ENCODE measurements at regions not wholly inside any gene's neighbourhood (a gene's known extent, or its start where the extent isn't known, plus 50 kb on each side); places are given as distances from the start of the nearest gene placed in this dataset.

- DNase-seq (ENCODE audit: low read depth, low spot score) = no peak
These were observed 82.1 kb downstream of the PDGFA start for GRCh38 chr7:437329-438251.

GRCh38 chr7:438361-438760, 81.3 kb downstream of the PDGFA start:
- DNase-seq (ENCODE audit: low read depth, low spot score) = no peak

- no peak for DNase-seq (ENCODE audit: low read depth, low spot score)
These were observed 80.7 kb downstream of the PDGFA start for GRCh38 chr7:438916-439315.

- no peak for DNase-seq (ENCODE audit: low read depth, low spot score)
These were observed 79.4 kb downstream of the PDGFA start for GRCh38 chr7:440059-440749.

- DNase-seq (ENCODE audit: low read depth, low spot score) = no peak
These were observed 77.8 kb downstream of the PDGFA start for GRCh38 chr7:441684-442421.

GRCh38 chr7:442457-442856, 77.2 kb downstream of the PDGFA start:
- DNase-seq (ENCODE audit: low read depth, low spot score) = no peak

- DNase-seq (ENCODE audit: low read depth, low spot score) = no peak
These were observed 76.3 kb downstream of the PDGFA start for GRCh38 chr7:443279-443833.

- no peak for DNase-seq (ENCODE audit: low read depth, low spot score)
These were observed 75.0 kb downstream of the PDGFA start for GRCh38 chr7:444606-445005.

GRCh38 chr7:445020-445419, 74.6 kb downstream of the PDGFA start:
- no peak for DNase-seq (ENCODE audit: low read depth, low spot score)

- DNase-seq (ENCODE audit: low read depth, low spot score) = no peak
These were observed 73.9 kb downstream of the PDGFA start for GRCh38 chr7:445563-446288.

- DNase-seq (ENCODE audit: low read depth, low spot score) = no peak
These were observed 73.2 kb downstream of the PDGFA start for GRCh38 chr7:446289-446935.

All from astrocyte of the hippocampus (primary cell).